T47D (cell line): ENCODE measurements at regions not wholly inside any gene's neighbourhood (a gene's known extent, or its start where the extent isn't known, plus 50 kb on each side); places are given as distances from the start of the nearest gene placed in this dataset.

Experiments
- DNase-seq, 2 experiments: peaks; one replicate each; pipeline versions ENCODE4 v3.0.0 to v3.0.0-alpha.2; 2011 to 2012; ENCODE audit warnings: low read depth in 1 of 2, low spot score in 1 of 2
- JUND ChIP-seq: IDR thresholded peaks from 2 replicates; pipeline ENCODE4 v1.6.1; 2012; ENCODE audit warnings: low read depth
- in situ Hi-C: cut with HindIII; loops from 2 replicates; pipeline ENCODE4 v1.10.0; 2016; ENCODE audit warnings: low sequenced_read_pairs, low pct_unique_long_range_greater_than_20kb

DNA sequence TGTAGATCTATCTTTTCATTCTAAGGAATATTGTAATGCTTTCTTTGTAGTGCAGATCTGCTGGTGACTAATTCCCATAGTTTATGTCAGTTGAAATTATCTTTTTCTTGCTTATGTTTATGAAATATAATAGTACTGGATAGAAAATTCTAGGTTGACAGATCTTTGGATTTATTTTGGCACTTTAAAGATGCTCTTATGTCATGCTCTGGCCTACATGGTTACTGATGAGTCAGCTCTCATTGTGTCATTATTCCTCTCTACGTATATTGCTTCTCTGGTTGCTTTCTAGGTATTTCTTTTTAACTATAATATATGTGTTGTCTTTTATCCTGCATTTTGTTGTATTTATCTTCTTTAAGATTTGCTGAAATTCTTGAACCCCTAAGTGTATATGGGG is 955.5 kb upstream of the CHORDC1 start:
- DNase-seq: no peak
- in situ Hi-C loops: no loop called here
- TF ChIP-seq JUND: no peak

DNA sequence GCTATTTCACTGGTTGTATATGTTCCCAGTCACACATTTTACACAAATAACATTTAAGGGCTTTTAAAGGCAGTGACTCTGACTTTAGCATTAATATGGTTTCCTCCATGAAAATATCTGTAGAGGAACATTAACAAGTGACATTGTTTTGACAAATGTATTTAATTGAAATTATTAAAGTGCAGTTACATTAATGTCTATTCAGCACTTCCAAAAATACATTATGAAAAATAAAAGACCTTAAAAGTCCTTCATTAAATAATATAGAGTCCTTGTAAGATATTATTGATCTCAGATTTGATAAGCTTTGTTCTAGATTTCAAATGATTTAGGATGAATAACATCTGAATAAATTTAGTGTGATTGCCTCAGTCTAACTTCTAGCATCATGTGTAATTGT is 951.9 kb upstream of the CHORDC1 start:
- DNase-seq: no peak
- no peak for TF ChIP-seq JUND
- in situ Hi-C loops: no loop called here

DNA sequence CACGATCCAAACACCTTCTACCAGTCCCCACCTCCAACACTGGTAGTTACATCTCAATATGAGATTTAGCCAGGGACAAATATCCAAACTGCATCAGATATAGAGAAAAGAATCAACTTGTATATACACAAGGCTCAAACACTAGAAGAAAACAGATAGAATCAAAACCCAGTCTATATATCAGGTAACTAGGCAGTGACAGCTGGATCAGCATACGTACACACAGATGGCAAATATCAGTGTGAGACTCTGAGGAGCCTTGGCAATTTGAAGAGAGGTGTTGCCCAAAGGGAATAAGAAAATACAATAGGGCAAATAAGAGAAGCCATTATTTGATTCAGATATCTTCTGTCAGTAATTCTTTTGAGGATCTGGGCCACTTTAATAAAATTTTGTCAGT is 951.3 kb upstream of the CHORDC1 start:
- TF ChIP-seq JUND: no peak
- DNase-seq: no peak
- in situ Hi-C loops: no loop called here

DNA sequence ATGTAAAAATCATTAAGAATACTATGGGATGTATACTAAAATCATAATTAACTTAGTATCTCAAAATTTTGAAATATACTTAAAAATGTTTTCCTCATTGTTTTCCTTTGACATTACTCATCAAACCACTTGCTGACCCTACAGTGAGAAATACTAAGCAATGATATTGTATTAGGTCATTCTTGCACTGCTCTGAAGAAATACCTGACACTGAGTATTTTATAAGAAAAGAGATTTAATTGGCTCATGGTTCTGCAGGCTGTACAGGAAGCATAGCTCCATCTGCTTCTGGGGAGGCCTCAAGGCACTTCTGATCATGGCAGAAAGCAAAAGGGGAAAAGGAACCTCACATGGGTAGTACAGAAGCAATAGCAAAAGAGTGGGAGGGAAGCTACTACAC is 950.9 kb upstream of the CHORDC1 start:
- in situ Hi-C loops: no loop called here
- no peak for TF ChIP-seq JUND

DNA sequence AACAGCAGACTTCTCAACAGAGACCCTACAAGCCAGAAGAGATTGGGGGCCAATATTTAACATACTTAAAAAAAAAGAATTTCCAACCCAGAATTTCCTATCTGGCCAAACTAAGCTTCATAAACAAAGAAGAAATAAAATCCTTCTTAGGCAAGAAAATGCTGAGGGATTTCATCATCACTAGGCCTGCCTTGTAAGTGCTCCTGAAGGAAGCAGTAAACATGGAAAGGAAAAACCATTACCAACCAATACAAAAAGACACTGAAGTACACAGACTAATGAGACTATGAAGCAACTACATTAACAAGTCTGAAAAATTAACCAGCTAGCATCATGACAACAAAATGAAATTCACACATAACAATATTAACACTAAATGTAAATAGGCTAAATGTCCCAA is 947.9 kb upstream of the CHORDC1 start:
- TF ChIP-seq JUND: no peak
- DNase-seq: no peak
- in situ Hi-C loops: no loop called here

More for the DNA sequence above, 950.9 kb upstream of the CHORDC1 start:
- DNase-seq: no peak

DNA sequence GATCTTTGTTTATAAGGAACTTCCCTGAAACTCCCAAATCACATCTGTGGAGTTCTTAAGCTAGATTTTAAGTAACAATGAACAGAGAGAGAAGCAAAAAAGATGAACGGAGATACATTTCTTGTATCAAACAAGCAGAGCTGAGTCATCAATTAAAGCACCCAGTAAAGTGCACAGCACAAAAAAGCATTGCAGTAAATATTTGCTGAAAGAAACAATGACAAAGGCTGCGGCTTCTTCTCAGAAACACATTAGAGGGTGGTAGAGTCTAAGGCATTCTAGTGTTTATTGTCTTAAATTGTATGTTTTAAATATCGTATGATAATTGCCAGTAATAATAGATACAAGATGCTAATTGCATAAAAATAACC is 941.6 kb upstream of the CHORDC1 start:
- DNase-seq: no peak
- in situ Hi-C loops: no loop called here
- TF ChIP-seq JUND: no peak

DNA sequence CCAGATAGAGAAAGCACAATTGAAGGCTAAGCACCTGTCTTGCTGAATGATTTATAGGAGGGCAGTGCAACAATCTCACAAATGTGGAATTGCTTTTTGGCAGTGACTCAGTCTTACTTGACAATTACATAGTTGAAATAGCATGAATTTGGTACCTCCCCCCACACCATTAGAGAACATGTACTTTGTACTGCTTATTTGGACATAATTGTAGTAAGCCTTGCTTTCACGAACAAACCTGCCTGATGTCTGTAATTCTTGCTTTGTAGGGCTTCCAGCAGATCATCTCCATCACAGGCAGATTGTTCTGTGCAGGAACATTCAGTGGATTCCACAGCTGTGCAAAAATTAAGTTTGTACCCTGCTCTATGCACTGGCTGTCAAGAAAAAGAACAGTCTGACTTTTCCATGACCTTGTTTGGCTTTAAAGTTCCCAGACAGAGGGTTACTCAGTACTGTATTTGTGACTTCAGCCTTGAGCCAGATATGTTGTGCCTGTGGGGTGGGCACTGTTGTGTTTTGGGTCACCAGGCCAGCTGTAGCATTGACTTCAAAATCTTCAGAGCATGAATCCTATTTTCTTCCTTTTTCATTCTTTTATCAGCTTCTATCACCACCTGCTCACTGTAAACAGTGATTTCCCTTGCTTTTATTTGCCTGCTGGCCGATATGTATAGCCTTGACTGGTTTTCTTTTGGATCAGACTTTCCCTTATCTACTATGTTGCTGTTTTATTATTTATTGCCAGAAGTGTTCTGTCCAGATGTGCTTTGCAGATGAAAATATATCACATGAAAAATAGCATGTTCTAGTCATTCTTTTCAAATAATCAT is 941.0 kb upstream of the CHORDC1 start:
- in situ Hi-C loops: no loop called here
- TF ChIP-seq JUND: no peak
- peak in 1 of 2 experiments; percentile 21 for DNase-seq

DNA sequence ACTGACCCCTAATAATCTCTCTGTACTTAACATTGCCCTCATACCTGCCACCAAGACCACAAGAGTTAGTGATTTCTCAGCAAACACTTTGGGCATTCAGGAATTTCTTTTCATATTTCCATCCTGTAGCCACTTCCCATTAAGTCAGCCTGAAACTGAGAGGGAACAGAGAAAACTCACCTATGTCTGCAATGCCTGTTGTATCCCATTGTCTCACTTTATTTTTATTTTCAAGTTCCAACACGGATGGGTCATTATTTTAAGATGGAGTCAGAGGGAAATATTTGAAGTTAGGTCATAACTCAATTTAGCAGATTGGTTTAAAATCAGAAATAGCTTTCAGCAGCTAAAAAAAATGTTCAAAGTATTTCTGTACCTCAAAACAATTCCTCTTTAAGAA is 937.8 kb upstream of the CHORDC1 start:
- TF ChIP-seq JUND: no peak
- DNase-seq: no peak
- in situ Hi-C loops: no loop called here

DNA sequence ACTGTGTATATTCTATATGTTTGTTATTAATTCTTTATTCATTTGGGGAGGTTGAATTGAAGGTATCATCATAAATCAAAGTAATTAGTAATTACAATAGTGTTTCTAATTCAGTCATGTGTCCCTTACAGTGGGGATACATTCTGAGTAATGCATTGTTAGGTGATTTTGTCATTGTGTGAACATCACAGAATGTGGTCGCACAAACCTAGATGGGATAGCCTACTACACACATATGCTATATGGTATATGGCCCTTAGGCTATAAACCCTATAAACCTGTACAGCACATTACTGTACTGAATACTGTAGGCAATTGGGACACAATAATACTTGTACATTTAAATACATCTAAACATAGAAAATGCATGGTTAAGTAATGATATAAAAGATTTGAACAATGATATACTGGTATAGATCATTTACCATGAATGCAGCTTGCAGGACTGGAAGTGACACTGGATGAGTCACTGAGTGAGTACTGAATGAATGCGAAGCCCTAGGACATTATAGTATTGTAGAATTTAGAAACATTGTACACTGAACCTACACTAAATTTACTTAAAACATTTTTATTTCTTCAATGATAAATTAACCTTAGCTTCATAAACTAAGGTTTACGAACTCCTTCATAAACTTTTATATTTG is 936.2 kb upstream of the CHORDC1 start:
- DNase-seq: peak in 1 of 2 experiments; percentile 48
- peak; percentile 50 for TF ChIP-seq JUND
- in situ Hi-C loops: no loop called here

DNA sequence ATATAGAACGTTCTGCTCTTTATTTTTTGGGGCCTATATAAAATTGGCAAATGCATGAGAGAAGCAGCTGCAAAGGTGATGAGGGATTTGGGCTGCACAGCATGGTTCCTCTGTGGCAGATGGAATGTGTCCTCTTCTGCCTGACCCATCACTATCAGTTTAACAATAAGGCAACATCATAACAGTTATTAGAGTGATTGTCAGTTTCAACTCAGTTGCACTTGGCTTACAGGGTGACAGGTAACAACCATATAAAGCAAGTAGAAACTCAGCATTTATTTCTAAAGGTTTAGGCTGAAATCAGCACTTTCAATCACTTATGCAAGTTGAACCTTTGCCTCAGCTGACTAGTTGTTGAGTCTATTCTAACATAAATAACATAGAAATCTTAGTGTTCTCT is 935.4 kb upstream of the CHORDC1 start:
- TF ChIP-seq JUND: no peak
- in situ Hi-C loops: no loop called here
- no peak for DNase-seq

DNA sequence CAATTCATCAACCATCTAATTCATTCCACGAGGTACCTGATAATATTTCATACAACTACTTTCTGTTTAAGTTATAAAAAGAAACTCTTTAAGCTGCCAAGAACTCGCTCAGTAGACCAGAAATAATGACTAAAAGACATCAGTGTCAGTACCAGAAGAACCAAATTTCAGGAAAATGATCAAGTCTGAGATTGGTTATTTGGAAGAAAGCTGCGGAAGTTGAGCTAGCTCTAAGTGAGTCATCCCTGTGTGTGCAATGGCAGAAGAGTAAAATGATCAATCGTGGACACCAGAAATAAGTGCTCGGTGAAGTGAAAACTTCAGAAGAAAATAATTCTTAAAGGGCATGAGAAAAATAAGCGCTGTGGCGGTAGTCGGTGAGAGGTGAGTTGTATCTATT is 933.2 kb upstream of the CHORDC1 start:
- TF ChIP-seq JUND: no peak
- DNase-seq: no peak
- in situ Hi-C loops: no loop called here

DNA sequence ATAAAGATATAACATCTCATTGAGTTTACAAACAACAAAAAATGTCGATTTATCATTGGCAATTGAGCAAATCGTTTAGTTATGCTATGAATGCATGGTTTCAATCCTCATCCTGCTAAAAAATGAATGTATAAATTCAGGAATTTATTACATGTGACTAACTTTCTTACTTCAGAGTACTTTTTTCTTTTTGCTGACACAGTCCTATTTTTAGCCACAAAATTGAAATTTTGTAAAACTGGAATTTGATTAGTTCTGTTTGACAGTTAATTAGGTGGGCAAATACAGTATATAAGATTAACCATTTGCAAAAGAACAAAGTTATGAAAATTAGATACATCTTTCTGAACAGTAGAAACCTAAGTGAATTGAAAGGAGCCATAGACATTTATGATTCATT is 925.0 kb upstream of the CHORDC1 start:
- no peak for TF ChIP-seq JUND
- DNase-seq: no peak
- in situ Hi-C loops: no loop called here

DNA sequence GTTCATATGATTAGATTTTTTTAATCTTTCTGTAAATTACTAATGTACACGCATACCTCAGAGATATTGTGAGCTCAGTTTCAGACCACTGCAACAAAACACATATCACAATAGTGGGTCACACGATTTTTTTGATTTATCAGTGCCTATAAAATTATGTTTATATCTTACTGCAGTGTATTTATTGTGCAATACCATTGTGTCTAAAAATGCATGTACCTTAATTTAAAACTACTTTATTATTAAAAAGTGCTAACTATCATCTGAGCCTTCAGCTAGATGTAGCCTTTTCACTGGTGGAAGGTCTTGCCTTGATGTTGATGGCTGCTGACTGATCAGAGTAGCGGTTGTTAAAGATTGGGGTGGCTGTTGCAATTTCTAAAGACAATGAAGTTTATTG is 918.8 kb upstream of the CHORDC1 start:
- no peak for DNase-seq
- in situ Hi-C loops: no loop called here
- no peak for TF ChIP-seq JUND

DNA sequence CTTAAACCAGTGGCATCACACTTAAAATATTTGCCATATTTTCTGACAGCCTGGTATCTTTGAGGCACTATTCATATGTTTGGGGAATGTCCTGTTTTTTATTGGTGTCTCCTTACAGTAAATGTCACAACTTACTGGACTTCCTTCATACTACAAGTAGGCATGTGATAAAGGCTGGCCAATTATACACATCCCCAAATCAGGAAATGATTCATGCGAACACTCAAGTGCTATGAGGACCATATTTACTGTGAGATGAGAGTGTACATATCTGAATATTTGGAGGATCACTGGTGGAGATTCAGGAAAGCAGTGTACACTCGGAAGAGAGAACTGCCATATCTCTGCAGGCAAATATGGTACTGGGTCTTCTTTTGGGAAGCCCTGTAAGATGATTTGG is 913.8 kb upstream of the CHORDC1 start:
- no peak for TF ChIP-seq JUND
- in situ Hi-C loops: no loop called here
- no peak for DNase-seq
